Endodermal cell (in vitro differentiated cells): ENCODE measurements at regions not wholly inside any gene's neighbourhood (a gene's known extent, or its start where the extent isn't known, plus 50 kb on each side); places are given as distances from the start of the nearest gene placed in this dataset.

Experiments used
- DNase-seq: peaks from one replicate; pipeline ENCODE4 v3.0.0-alpha.2; 2017
- H3K27ac ChIP-seq: 2 replicates; pipeline ENCODE4 v1.5.1; 2013; ENCODE audit warnings: mild to moderate bottlenecking, low read depth, low read length, moderate library complexity
- H3K27me3 ChIP-seq: 2 replicates; pipeline ENCODE4 v1.6.1; 2013; ENCODE audit warnings: mild to moderate bottlenecking, low read length, moderate library complexity; ENCODE audit not compliant: insufficient read depth, control insufficient read depth, poor library complexity, severe bottlenecking
- H3K36me3 ChIP-seq: 2 replicates; pipeline ENCODE4 v1.7.0; 2013; ENCODE audit warnings: mild to moderate bottlenecking, low read length, moderate library complexity; ENCODE audit not compliant: control insufficient read depth, insufficient read depth
- H3K4me1 ChIP-seq: one replicate; pipeline ENCODE4 v1.7.0; 2013; ENCODE audit warnings: low read length; ENCODE audit not compliant: control insufficient read depth, insufficient read depth
- H3K4me3 ChIP-seq: 2 replicates; pipeline ENCODE4 v1.5.1; 2013; ENCODE audit warnings: mild to moderate bottlenecking, low read length, moderate library complexity
- H3K9ac ChIP-seq: 2 replicates; pipeline ENCODE4 v1.6.1; 2013; ENCODE audit warnings: mild to moderate bottlenecking, low read length, moderate library complexity; ENCODE audit not compliant: poor library complexity, severe bottlenecking; ENCODE audit errors: extremely low read depth
- H3K9me3 ChIP-seq: 2 replicates; pipeline ENCODE4 v1.6.1; 2013; ENCODE audit warnings: mild to moderate bottlenecking, low read length, moderate library complexity; ENCODE audit not compliant: control insufficient read depth
- H3K27ac Mint-ChIP-seq: 2 replicates; pipeline ENCODE4 v1.8.0; 2020; ENCODE audit warnings: mixed read lengths
- H3K27me3 Mint-ChIP-seq: 2 replicates; pipeline ENCODE4 v1.8.0; 2021; ENCODE audit warnings: mild to moderate bottlenecking, mixed read lengths; ENCODE audit not compliant: insufficient read depth
- H3K36me3 Mint-ChIP-seq: 2 replicates; pipeline ENCODE4 v1.8.0; 2020; ENCODE audit warnings: low read depth, mixed read lengths
- H3K4me1 Mint-ChIP-seq: 2 replicates; pipeline ENCODE4 v1.8.0; 2020; ENCODE audit warnings: mixed read lengths
- H3K4me3 Mint-ChIP-seq: 2 replicates; pipeline ENCODE4 v1.8.0; 2020; ENCODE audit warnings: mild to moderate bottlenecking, moderate library complexity, mixed read lengths
- H3K9me3 Mint-ChIP-seq: 2 replicates; pipeline ENCODE4 v1.8.0; 2020; ENCODE audit warnings: mild to moderate bottlenecking, mixed read lengths
- WGBS, 2 experiments: methylation state at CpG; one replicate each; pipeline versions ENCODE4 v1.1.5 to v1.1.7; 2013; ENCODE audit warnings: missing lambda C conversion rate in 2 of 2, mixed read lengths in 1 of 2; ENCODE audit not compliant: insufficient coverage in 1 of 2, insufficient read length in 1 of 2; 5-methylcytosine and 5-hydroxymethylcytosine counted together
- TF ChIP-seq, protein P1 (sequence below): fragments of 200-600 bp; sonication (generic); conservative IDR thresholded peaks from 2 replicates; pipeline ENCODE4 v1.5.0; 2021; ENCODE audit warnings: antibody characterized with exemption, mild to moderate bottlenecking

- DNase-seq: peak; percentile 87
- H3K27ac Mint-ChIP-seq: no peak overlapping the region
- no peak overlapping the region for H3K9ac ChIP-seq
Observed at GRCh38 chr12:62190689-62191490, 69.3 kb upstream of the USP15 start.

DNA sequence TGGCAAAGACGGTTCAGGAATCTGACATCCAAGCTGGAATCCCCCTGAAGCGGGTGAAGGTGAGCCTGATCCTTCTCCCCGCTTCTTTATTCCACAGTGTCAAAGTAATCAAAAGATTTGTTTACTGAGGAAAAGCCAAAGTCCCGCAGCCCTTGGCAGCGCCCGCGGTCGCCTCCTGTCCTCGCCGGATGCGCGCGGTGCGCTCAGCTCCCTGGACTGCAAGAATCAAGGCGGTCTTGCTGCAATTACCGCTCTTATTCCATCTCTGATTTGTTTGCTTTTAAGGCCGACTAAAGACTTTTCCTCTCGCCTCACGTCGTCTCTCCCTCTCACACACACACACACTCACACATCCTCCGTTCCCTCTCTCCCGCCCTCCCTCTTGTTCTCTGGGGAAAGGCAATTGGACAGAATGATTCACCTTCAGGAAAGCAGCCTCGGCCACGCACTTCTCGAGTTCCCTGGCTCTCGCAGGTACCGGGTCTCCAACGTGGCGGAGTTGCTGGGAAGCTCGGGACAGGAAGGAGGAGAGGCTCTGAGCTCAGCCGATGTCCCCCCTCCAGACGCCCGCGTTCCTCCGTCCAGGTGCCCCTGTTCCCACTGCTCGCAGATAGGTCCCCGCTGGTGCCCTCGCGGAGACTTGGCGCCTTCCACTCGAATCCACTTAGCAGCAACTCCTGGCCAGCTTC, 68.6 kb upstream of the USP15 start:
- H3K9ac ChIP-seq: no peak overlapping the region

More at GRCh38 chr12:62190689-62191490, 69.3 kb upstream of the USP15 start:
- Mint-ChIP-seq H3K36me3 (no peaks in the 10 kb centered on the region), H3K27me3 (peaks cover 56% of the 10 kb centered on the region), H3K4me1 (peaks cover 17% of the 10 kb centered on the region), H3K9me3 (peaks cover 13% of the 10 kb centered on the region), H3K4me3 (peak overlapping the region; percentile 62)
- Histone ChIP-seq H3K4me3 (peak overlapping the region; percentile 77), H3K27me3 (peaks cover 58% of the 10 kb centered on the region), H3K9me3 (peaks cover 7% of the 10 kb centered on the region), H3K36me3 (no peaks in the 10 kb centered on the region), H3K4me1 (peaks cover 3% of the 10 kb centered on the region), H3K27ac (no peak overlapping the region)
- TF ChIP-seq, protein P1, sequence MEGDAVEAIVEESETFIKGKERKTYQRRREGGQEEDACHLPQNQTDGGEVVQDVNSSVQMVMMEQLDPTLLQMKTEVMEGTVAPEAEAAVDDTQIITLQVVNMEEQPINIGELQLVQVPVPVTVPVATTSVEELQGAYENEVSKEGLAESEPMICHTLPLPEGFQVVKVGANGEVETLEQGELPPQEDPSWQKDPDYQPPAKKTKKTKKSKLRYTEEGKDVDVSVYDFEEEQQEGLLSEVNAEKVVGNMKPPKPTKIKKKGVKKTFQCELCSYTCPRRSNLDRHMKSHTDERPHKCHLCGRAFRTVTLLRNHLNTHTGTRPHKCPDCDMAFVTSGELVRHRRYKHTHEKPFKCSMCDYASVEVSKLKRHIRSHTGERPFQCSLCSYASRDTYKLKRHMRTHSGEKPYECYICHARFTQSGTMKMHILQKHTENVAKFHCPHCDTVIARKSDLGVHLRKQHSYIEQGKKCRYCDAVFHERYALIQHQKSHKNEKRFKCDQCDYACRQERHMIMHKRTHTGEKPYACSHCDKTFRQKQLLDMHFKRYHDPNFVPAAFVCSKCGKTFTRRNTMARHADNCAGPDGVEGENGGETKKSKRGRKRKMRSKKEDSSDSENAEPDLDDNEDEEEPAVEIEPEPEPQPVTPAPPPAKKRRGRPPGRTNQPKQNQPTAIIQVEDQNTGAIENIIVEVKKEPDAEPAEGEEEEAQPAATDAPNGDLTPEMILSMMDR: no peak
- WGBS, 2 experiments: 1 to 4% methylated on average over 35 to 61 of the region's 61 CpGs

GRCh38 chr12:62192180-62192902, 67.9 kb upstream of the USP15 start:
- H3K4me1 ChIP-seq: peaks cover 3% of the 10 kb centered on the region
- peaks cover 58% of the 10 kb centered on the region for H3K27me3 ChIP-seq

More for the DNA sequence above, 68.6 kb upstream of the USP15 start:
- 5 to 7% methylated on average over 9 to 41 of the region's 41 CpGs for WGBS, 2 experiments
- TF ChIP-seq, protein P1: no peak
- Histone ChIP-seq H3K4me3 (peak overlapping the region; percentile 77), H3K27me3 (peaks cover 58% of the 10 kb centered on the region), H3K36me3 (no peaks in the 10 kb centered on the region), H3K9me3 (peaks cover 7% of the 10 kb centered on the region), H3K27ac (no peak overlapping the region), H3K4me1 (peaks cover 3% of the 10 kb centered on the region)
- H3K4me1 Mint-ChIP-seq: peaks cover 17% of the 10 kb centered on the region
- no peak overlapping the region for H3K27ac Mint-ChIP-seq
- peak overlapping the region; percentile 62 for H3K4me3 Mint-ChIP-seq
- H3K9me3 Mint-ChIP-seq: peaks cover 17% of the 10 kb centered on the region
- no peaks in the 10 kb centered on the region for H3K36me3 Mint-ChIP-seq
- DNase-seq: peak; percentile 78
- peaks cover 59% of the 10 kb centered on the region for H3K27me3 Mint-ChIP-seq

More at GRCh38 chr12:62192180-62192902, 67.9 kb upstream of the USP15 start:
- Mint-ChIP-seq H3K36me3 (no peaks in the 10 kb centered on the region), H3K9me3 (peaks cover 21% of the 10 kb centered on the region), H3K4me3 (peak overlapping the region; percentile 62), H3K4me1 (peaks cover 17% of the 10 kb centered on the region), H3K27me3 (peaks cover 59% of the 10 kb centered on the region), H3K27ac (no peak overlapping the region)
- Histone ChIP-seq H3K27ac (no peak overlapping the region), H3K9ac (no peak overlapping the region), H3K36me3 (no peaks in the 10 kb centered on the region), H3K4me3 (peak overlapping the region; percentile 77), H3K9me3 (peaks cover 9% of the 10 kb centered on the region)
- TF ChIP-seq, protein P1: peak; percentile 90
- WGBS, 2 experiments: 3% methylated on average over 14 to 34 of the region's 34 CpGs
- peak; percentile 90 for DNase-seq
